ENCODE measurements at regions not wholly inside any gene's neighbourhood (a gene's known extent, or its start where the extent isn't known, plus 50 kb on each side); places are given as distances from the start of the nearest gene placed in this dataset.

GRCh38 chr16:54506741-54507500 is 220.3 kb upstream of the IRX3 start:
- Histone ChIP-seq H3K4me3 (ENCODE audit: low read length) (no peak overlapping the region), H3K27ac (ENCODE audit: low read length) (no peak overlapping the region), H3K27me3 (ENCODE audit: control insufficient read depth, insufficient read depth, low read length) (no peaks in the 10 kb centered on the region), H3K9me3 (ENCODE audit: control insufficient read depth, low read depth, low read length) (no peaks in the 10 kb centered on the region), H3K9ac (ENCODE audit: low read length) (no peak overlapping the region), H3K4me1 (ENCODE audit: control insufficient read depth, low read depth, low read length) (peaks cover 39% of the 10 kb centered on the region), H3K36me3 (ENCODE audit: control insufficient read depth, low read depth, low read length) (no peaks in the 10 kb centered on the region)

GRCh38 chr16:54506214-54506580 is 219.6 kb upstream of the IRX3 start:
- H3K9me3 ChIP-seq (ENCODE audit: control insufficient read depth, low read depth, low read length): no peaks in the 10 kb centered on the region
- H3K4me1 ChIP-seq (ENCODE audit: control insufficient read depth, low read depth, low read length): peaks cover 39% of the 10 kb centered on the region
- no peak overlapping the region for H3K27ac ChIP-seq (ENCODE audit: low read length)
- no peaks in the 10 kb centered on the region for H3K27me3 ChIP-seq (ENCODE audit: control insufficient read depth, insufficient read depth, low read length)
- no peak overlapping the region for H3K4me3 ChIP-seq (ENCODE audit: low read length)
- no peaks in the 10 kb centered on the region for H3K36me3 ChIP-seq (ENCODE audit: control insufficient read depth, low read depth, low read length)
- no peak overlapping the region for H3K9ac ChIP-seq (ENCODE audit: low read length)

GRCh38 chr16:54505549-54506213 is 219.1 kb upstream of the IRX3 start:
- H3K4me3 ChIP-seq (ENCODE audit: low read length): no peak overlapping the region
- no peaks in the 10 kb centered on the region for H3K36me3 ChIP-seq (ENCODE audit: control insufficient read depth, low read depth, low read length)
- H3K4me1 ChIP-seq (ENCODE audit: control insufficient read depth, low read depth, low read length): peaks cover 34% of the 10 kb centered on the region
- H3K9me3 ChIP-seq (ENCODE audit: control insufficient read depth, low read depth, low read length): no peaks in the 10 kb centered on the region
- no peak overlapping the region for H3K9ac ChIP-seq (ENCODE audit: low read length)
- no peak overlapping the region for H3K27ac ChIP-seq (ENCODE audit: low read length)
- no peaks in the 10 kb centered on the region for H3K27me3 ChIP-seq (ENCODE audit: control insufficient read depth, insufficient read depth, low read length)

- H3K9ac ChIP-seq (ENCODE audit: low read length): no peak overlapping the region
- no peaks in the 10 kb centered on the region for H3K36me3 ChIP-seq (ENCODE audit: control insufficient read depth, low read depth, low read length)
- H3K27ac ChIP-seq (ENCODE audit: low read length): no peak overlapping the region
- H3K4me1 ChIP-seq (ENCODE audit: control insufficient read depth, low read depth, low read length): peaks cover 34% of the 10 kb centered on the region
- H3K27me3 ChIP-seq (ENCODE audit: control insufficient read depth, insufficient read depth, low read length): no peaks in the 10 kb centered on the region
- H3K9me3 ChIP-seq (ENCODE audit: control insufficient read depth, low read depth, low read length): no peaks in the 10 kb centered on the region
- no peak overlapping the region for H3K4me3 ChIP-seq (ENCODE audit: low read length)
Observed at GRCh38 chr16:54504372-54504771, 217.8 kb upstream of the IRX3 start.

GRCh38 chr16:54503856-54504219 is 217.3 kb upstream of the IRX3 start:
- Histone ChIP-seq H3K27me3 (ENCODE audit: control insufficient read depth, insufficient read depth, low read length) (no peaks in the 10 kb centered on the region), H3K9ac (ENCODE audit: low read length) (no peak overlapping the region), H3K4me1 (ENCODE audit: control insufficient read depth, low read depth, low read length) (peaks cover 34% of the 10 kb centered on the region), H3K4me3 (ENCODE audit: low read length) (no peak overlapping the region), H3K9me3 (ENCODE audit: control insufficient read depth, low read depth, low read length) (no peaks in the 10 kb centered on the region), H3K27ac (ENCODE audit: low read length) (no peak overlapping the region), H3K36me3 (ENCODE audit: control insufficient read depth, low read depth, low read length) (no peaks in the 10 kb centered on the region)

- H3K9me3 ChIP-seq (ENCODE audit: control insufficient read depth, low read depth, low read length): no peaks in the 10 kb centered on the region
- no peak overlapping the region for H3K27ac ChIP-seq (ENCODE audit: low read length)
- H3K36me3 ChIP-seq (ENCODE audit: control insufficient read depth, low read depth, low read length): no peaks in the 10 kb centered on the region
- no peak overlapping the region for H3K4me3 ChIP-seq (ENCODE audit: low read length)
- peaks cover 34% of the 10 kb centered on the region for H3K4me1 ChIP-seq (ENCODE audit: control insufficient read depth, low read depth, low read length)
- no peak overlapping the region for H3K9ac ChIP-seq (ENCODE audit: low read length)
- H3K27me3 ChIP-seq (ENCODE audit: control insufficient read depth, insufficient read depth, low read length): no peaks in the 10 kb centered on the region
Observed at GRCh38 chr16:54503011-54503855, 216.6 kb upstream of the IRX3 start.

GRCh38 chr16:54501797-54502196 is 215.2 kb upstream of the IRX3 start:
- H3K27me3 ChIP-seq (ENCODE audit: control insufficient read depth, insufficient read depth, low read length): no peaks in the 10 kb centered on the region
- peaks cover 4% of the 10 kb centered on the region for H3K9me3 ChIP-seq (ENCODE audit: control insufficient read depth, low read depth, low read length)
- H3K27ac ChIP-seq (ENCODE audit: low read length): no peak overlapping the region
- H3K4me3 ChIP-seq (ENCODE audit: low read length): no peak overlapping the region
- H3K36me3 ChIP-seq (ENCODE audit: control insufficient read depth, low read depth, low read length): no peaks in the 10 kb centered on the region
- no peak overlapping the region for H3K9ac ChIP-seq (ENCODE audit: low read length)
- peaks cover 24% of the 10 kb centered on the region for H3K4me1 ChIP-seq (ENCODE audit: control insufficient read depth, low read depth, low read length)

GRCh38 chr16:54493594-54493993 is 207.0 kb upstream of the IRX3 start:
- Histone ChIP-seq H3K27me3 (ENCODE audit: control insufficient read depth, insufficient read depth, low read length) (no peaks in the 10 kb centered on the region), H3K36me3 (ENCODE audit: control insufficient read depth, low read depth, low read length) (no peaks in the 10 kb centered on the region), H3K9ac (ENCODE audit: low read length) (no peak overlapping the region), H3K9me3 (ENCODE audit: control insufficient read depth, low read depth, low read length) (peaks cover 4% of the 10 kb centered on the region), H3K4me1 (ENCODE audit: control insufficient read depth, low read depth, low read length) (peaks cover 6% of the 10 kb centered on the region), H3K4me3 (ENCODE audit: low read length) (no peak overlapping the region), H3K27ac (ENCODE audit: low read length) (no peak overlapping the region)

GRCh38 chr16:54493061-54493460 is 206.5 kb upstream of the IRX3 start:
- no peaks in the 10 kb centered on the region for H3K27me3 ChIP-seq (ENCODE audit: control insufficient read depth, insufficient read depth, low read length)
- H3K9ac ChIP-seq (ENCODE audit: low read length): no peak overlapping the region
- H3K27ac ChIP-seq (ENCODE audit: low read length): no peak overlapping the region
- H3K4me1 ChIP-seq (ENCODE audit: control insufficient read depth, low read depth, low read length): peaks cover 7% of the 10 kb centered on the region
- H3K9me3 ChIP-seq (ENCODE audit: control insufficient read depth, low read depth, low read length): peaks cover 4% of the 10 kb centered on the region
- H3K36me3 ChIP-seq (ENCODE audit: control insufficient read depth, low read depth, low read length): no peaks in the 10 kb centered on the region
- no peak overlapping the region for H3K4me3 ChIP-seq (ENCODE audit: low read length)

GRCh38 chr16:54490112-54490488 is 203.5 kb upstream of the IRX3 start:
- H3K27ac ChIP-seq (ENCODE audit: low read length): no peak overlapping the region
- no peaks in the 10 kb centered on the region for H3K27me3 ChIP-seq (ENCODE audit: control insufficient read depth, insufficient read depth, low read length)
- no peaks in the 10 kb centered on the region for H3K9me3 ChIP-seq (ENCODE audit: control insufficient read depth, low read depth, low read length)
- no peaks in the 10 kb centered on the region for H3K36me3 ChIP-seq (ENCODE audit: control insufficient read depth, low read depth, low read length)
- H3K4me3 ChIP-seq (ENCODE audit: low read length): no peak overlapping the region
- peaks cover 7% of the 10 kb centered on the region for H3K4me1 ChIP-seq (ENCODE audit: control insufficient read depth, low read depth, low read length)
- H3K9ac ChIP-seq (ENCODE audit: low read length): no peak overlapping the region

GRCh38 chr16:54489225-54490111 is 202.9 kb upstream of the IRX3 start:
- Histone ChIP-seq H3K4me3 (ENCODE audit: low read length) (no peak overlapping the region), H3K27ac (ENCODE audit: low read length) (no peak overlapping the region), H3K36me3 (ENCODE audit: control insufficient read depth, low read depth, low read length) (no peaks in the 10 kb centered on the region), H3K27me3 (ENCODE audit: control insufficient read depth, insufficient read depth, low read length) (no peaks in the 10 kb centered on the region), H3K4me1 (ENCODE audit: control insufficient read depth, low read depth, low read length) (peaks cover 7% of the 10 kb centered on the region), H3K9ac (ENCODE audit: low read length) (no peak overlapping the region), H3K9me3 (ENCODE audit: control insufficient read depth, low read depth, low read length) (no peaks in the 10 kb centered on the region)

All from iPS-18a (cell line).